K562 (cell line): ENCODE measurements at regions not wholly inside any gene's neighbourhood (a gene's known extent, or its start where the extent isn't known, plus 50 kb on each side); places are given as distances from the start of the nearest gene placed in this dataset.

ENCODE experiments used
- CBFB ChIP-seq: sonication (generic); formaldehyde crosslinking; IDR thresholded peaks from 2 replicates; pipeline ENCODE4 v1.4.0; 2020; ENCODE audit warnings: mild to moderate bottlenecking, missing genetic modification reagents
- SP2 ChIP-seq: IDR thresholded peaks from 2 replicates; pipeline ENCODE4 v1.6.1; 2011; ENCODE audit warnings: mild to moderate bottlenecking, low read depth, low read length, moderate library complexity; ENCODE audit not compliant: poor library complexity, severe bottlenecking; ENCODE audit errors: extremely low read depth

GRCh38 chr13:50572129-50572528 is 271.4 kb downstream of the DLEU7 start:
- no peak for TF ChIP-seq CBFB
- TF ChIP-seq SP2 = no peak
